Thyroid gland (tissue), 4 donors: ENCODE measurements at regions not wholly inside any gene's neighbourhood (a gene's known extent, or its start where the extent isn't known, plus 50 kb on each side); places are given as distances from the start of the nearest gene placed in this dataset.

Experiments
- DNase-seq, 2 donors: peaks; one replicate each; pipeline ENCODE4 v3.0.0-alpha.2; 2019
- H3K27ac ChIP-seq, 3 donors: fragments of 200-600 bp; sonication (generic); 1 replicate in 2 of 3; 2 replicates in 1 of 3; pipeline ENCODE4 v1.5.1; 2016 to 2019; ENCODE audit warnings: mild to moderate bottlenecking in 1 of 3, moderate library complexity in 1 of 3
- H3K27me3 ChIP-seq: fragments of 200-600 bp; sonication (generic); one replicate; pipeline ENCODE4 v1.5.1; 2019
- H3K36me3 ChIP-seq, 2 donors: fragments of 200-600 bp; sonication (generic); one replicate each; pipeline ENCODE4 v1.5.1; 2016 to 2019
- H3K4me1 ChIP-seq, 2 donors: fragments of 200-600 bp; sonication (generic); one replicate each; pipeline ENCODE4 v1.5.1; 2017 to 2019
- H3K4me3 ChIP-seq, 3 donors: fragments of 200-600 bp; sonication (generic); replicated peaks in 1 of 3; 1 replicate in 2 of 3; 2 replicates in 1 of 3; pipeline ENCODE4 v1.5.1; 2016; ENCODE audit warnings: mild to moderate bottlenecking in 1 of 3
- H3K9me3 ChIP-seq: fragments of 200-600 bp; sonication (generic); one replicate; pipeline ENCODE4 v1.5.1; 2017
- CTCF ChIP-seq, 6 experiments: fragments of 200-600 bp in 3 of 6; fragments of 450-650 bp in 3 of 6; sonication (generic) in 3 of 6; IDR thresholded peaks; one replicate each; pipeline ENCODE4 v1.5.1; 2016 to 2019; ENCODE audit warnings: antibody characterized with exemption in 6 of 6, mild to moderate bottlenecking in 2 of 6, inconsistent platforms in 1 of 6, moderate library complexity in 1 of 6
- POLR2A ChIP-seq, 2 donors: fragments of 450-650 bp; IDR thresholded peaks; one replicate each; pipeline ENCODE4 v1.6.1; 2017; ENCODE audit warnings: antibody characterized with exemption in 2 of 2, mild to moderate bottlenecking in 2 of 2, moderate library complexity in 1 of 2
- WGBS, 2 donors: methylation state at CpG; one replicate each; pipeline ENCODE4 v1.1.5; 2017; 5-methylcytosine and 5-hydroxymethylcytosine counted together
- intact Hi-C: fragments of 100-400 bp; cut with DNase I; formaldehyde crosslinking; loops from one replicate; pipeline ENCODE4 v1.15.1; 2023

- Histone ChIP-seq H3K4me1 (no peaks in the 10 kb centered on the region), H3K4me3 (no peak overlapping the region), H3K27me3 (no peaks in the 10 kb centered on the region), H3K27ac (no peak overlapping the region), H3K9me3 (no peaks in the 10 kb centered on the region), H3K36me3 (no peaks in the 10 kb centered on the region)
- TF ChIP-seq CTCF (IDR thresholded peaks at IDR 0.05) (no peak), POLR2A (IDR thresholded peaks at IDR 0.05) (no peak)
- DNase-seq = no peak
- intact Hi-C loops = no loop called here
- WGBS, 2 donors = 62 to 73% methylated on average over 1 of the region's 1 CpG
Measured at GRCh38 chr11:21888814-21889213, 304.1 kb upstream of the ANO5 start.

- Histone ChIP-seq H3K27me3 (no peaks in the 10 kb centered on the region), H3K36me3 (no peaks in the 10 kb centered on the region), H3K27ac (no peak overlapping the region), H3K9me3 (no peaks in the 10 kb centered on the region), H3K4me3 (no peak overlapping the region), H3K4me1 (no peaks in the 10 kb centered on the region)
- no peak for TF ChIP-seq POLR2A (IDR thresholded peaks at IDR 0.05)
- no peak for TF ChIP-seq CTCF (IDR thresholded peaks at IDR 0.05)
- no peak for DNase-seq
- 72 to 81% methylated on average over 6 of the region's 6 CpGs for WGBS, 2 donors
- intact Hi-C loops = no loop called here
Measured at GRCh38 chr11:21892736-21893564, 299.9 kb upstream of the ANO5 start.

GRCh38 chr11:21893565-21893867 lies 299.4 kb upstream of the ANO5 start:
- Histone ChIP-seq H3K9me3 (no peaks in the 10 kb centered on the region), H3K4me1 (no peaks in the 10 kb centered on the region), H3K27me3 (no peaks in the 10 kb centered on the region), H3K4me3 (no peak overlapping the region), H3K27ac (no peak overlapping the region), H3K36me3 (no peaks in the 10 kb centered on the region)
- intact Hi-C loops = no loop called here
- no peak for DNase-seq
- TF ChIP-seq POLR2A (IDR thresholded peaks at IDR 0.05) = no peak
- TF ChIP-seq CTCF (IDR thresholded peaks at IDR 0.05) = no peak

- Histone ChIP-seq H3K9me3 (no peaks in the 10 kb centered on the region), H3K4me1 (no peaks in the 10 kb centered on the region), H3K4me3 (no peak overlapping the region), H3K27me3 (no peaks in the 10 kb centered on the region), H3K36me3 (no peaks in the 10 kb centered on the region), H3K27ac (no peak overlapping the region)
- no peak for DNase-seq
- TF ChIP-seq CTCF (IDR thresholded peaks at IDR 0.05) (no peak), POLR2A (IDR thresholded peaks at IDR 0.05) (no peak)
- WGBS, 2 donors = 94 to 95% methylated on average over 4 of the region's 4 CpGs
- intact Hi-C loops = no loop called here
Measured at GRCh38 chr11:21894492-21894891, 298.4 kb upstream of the ANO5 start.

- TF ChIP-seq POLR2A (IDR thresholded peaks at IDR 0.05) (no peak), CTCF (IDR thresholded peaks at IDR 0.05) (no peak)
- Histone ChIP-seq H3K36me3 (no peaks in the 10 kb centered on the region), H3K4me3 (no peak overlapping the region), H3K9me3 (no peaks in the 10 kb centered on the region), H3K27ac (no peak overlapping the region), H3K4me1 (no peaks in the 10 kb centered on the region), H3K27me3 (no peaks in the 10 kb centered on the region)
- no peak for DNase-seq
- intact Hi-C loops = no loop called here
Measured at GRCh38 chr11:21895686-21896085, 297.2 kb upstream of the ANO5 start.
